DOHH2 (cell line): ENCODE measurements at regions not wholly inside any gene's neighbourhood (a gene's known extent, or its start where the extent isn't known, plus 50 kb on each side); places are given as distances from the start of the nearest gene placed in this dataset.

Experiments
- H3F3A ChIP-seq: fragments of 200-600 bp; sonication (generic), shearing (Covaris generic); 2 replicates; pipeline ENCODE4 v1.6.0; 2016; ENCODE audit warnings: antibody characterized with exemption, mild to moderate bottlenecking; ENCODE audit not compliant: control insufficient read depth, insufficient read depth
- H3K27ac ChIP-seq: fragments of 200-600 bp; sonication (generic); 2 replicates; pipeline ENCODE4 v1.5.1; 2014; ENCODE audit warnings: low read depth, mild to moderate bottlenecking, low read length, moderate library complexity
- H3K27me3 ChIP-seq: fragments of 200-600 bp; sonication (generic); 2 replicates; pipeline ENCODE4 v1.6.1; 2014; ENCODE audit warnings: mild to moderate bottlenecking, low read length, mixed read lengths; ENCODE audit not compliant: control insufficient read depth
- H3K36me3 ChIP-seq: fragments of 200-600 bp; sonication (generic); 2 replicates; pipeline ENCODE4 v1.6.1; 2014; ENCODE audit warnings: mild to moderate bottlenecking, low read length, moderate library complexity, mixed read lengths; ENCODE audit not compliant: control insufficient read depth
- H3K4me1 ChIP-seq: fragments of 200-600 bp; sonication (generic); 2 replicates; pipeline ENCODE4 v1.6.1; 2014; ENCODE audit warnings: mild to moderate bottlenecking, low read length, mixed read lengths; ENCODE audit not compliant: control insufficient read depth
- H3K4me2 ChIP-seq: fragments of 200-600 bp; sonication (generic); 2 replicates; pipeline ENCODE4 v1.6.0; 2014; ENCODE audit warnings: mild to moderate bottlenecking, low read length, moderate library complexity
- H3K4me3 ChIP-seq: fragments of 200-600 bp; sonication (generic); 2 replicates; pipeline ENCODE4 v1.5.1; 2014; ENCODE audit warnings: mild to moderate bottlenecking, low read length, mixed read lengths
- H3K79me2 ChIP-seq: fragments of 200-600 bp; sonication (generic); 2 replicates; pipeline ENCODE4 v1.6.1; 2014; ENCODE audit warnings: mild to moderate bottlenecking, low read length, mixed read lengths; ENCODE audit not compliant: control insufficient read depth
- H3K9me2 ChIP-seq: fragments of 200-600 bp; sonication (generic); replicated peaks from 2 replicates; pipeline ENCODE4 v1.6.1; 2014; ENCODE audit warnings: mild to moderate bottlenecking, low read length, mixed read lengths; ENCODE audit not compliant: control insufficient read depth
- H3K9me3 ChIP-seq: fragments of 200-600 bp; sonication (generic); 2 replicates; pipeline ENCODE4 v1.6.1; 2014; ENCODE audit warnings: antibody characterized with exemption, low read length, mixed read lengths; ENCODE audit not compliant: control insufficient read depth, insufficient read depth
- H4K20me1 ChIP-seq: fragments of 200-600 bp; sonication (generic); 2 replicates; pipeline ENCODE4 v1.6.0; 2014; ENCODE audit warnings: low read depth, mild to moderate bottlenecking, antibody characterized with exemption, low read length, moderate library complexity; ENCODE audit not compliant: control insufficient read depth, insufficient read depth
- CTCF ChIP-seq: fragments of 200-600 bp; sonication (generic); IDR thresholded peaks from one replicate; pipeline ENCODE4 v1.5.1; 2014; ENCODE audit warnings: antibody characterized with exemption, mild to moderate bottlenecking, low read depth, low read length; ENCODE audit not compliant: poor library complexity, severe bottlenecking
- EZH2phosphoT487 ChIP-seq: fragments of 200-600 bp; sonication (generic); IDR thresholded peaks from 2 replicates; pipeline ENCODE4 v1.6.1; 2017; ENCODE audit warnings: borderline replicate concordance, mild to moderate bottlenecking, antibody characterized with exemption, low read length, moderate library complexity, mixed read lengths

GRCh38 chr11:69879729-69880005, 60.5 kb upstream of the FGF3 start:
- Histone ChIP-seq H3K27me3 (no peaks in the 10 kb centered on the region), H3K9me2 (no peaks in the 10 kb centered on the region), H3K4me3 (no peak overlapping the region), H4K20me1 (no peaks in the 10 kb centered on the region), H3K4me1 (no peaks in the 10 kb centered on the region), H3K79me2 (no peaks in the 10 kb centered on the region), H3K36me3 (no peaks in the 10 kb centered on the region), H3F3A (no peaks in the 10 kb centered on the region), H3K9me3 (no peaks in the 10 kb centered on the region), H3K27ac (no peak overlapping the region), H3K4me2 (no peak overlapping the region)
- no peak for TF ChIP-seq CTCF

GRCh38 chr11:69880041-69880825, 61.0 kb upstream of the FGF3 start:
- H3K27ac ChIP-seq: no peak overlapping the region
- no peaks in the 10 kb centered on the region for H3K27me3 ChIP-seq
- no peaks in the 10 kb centered on the region for H3K9me2 ChIP-seq
- no peaks in the 10 kb centered on the region for H4K20me1 ChIP-seq
- no peaks in the 10 kb centered on the region for H3K9me3 ChIP-seq
- H3K36me3 ChIP-seq: no peaks in the 10 kb centered on the region
- H3F3A ChIP-seq: no peaks in the 10 kb centered on the region
- no peak overlapping the region for H3K4me3 ChIP-seq
- no peak overlapping the region for H3K4me2 ChIP-seq
- TF ChIP-seq CTCF: no peak
- no peak for TF ChIP-seq EZH2phosphoT487
- H3K79me2 ChIP-seq: no peaks in the 10 kb centered on the region
- H3K4me1 ChIP-seq: no peaks in the 10 kb centered on the region

- H4K20me1 ChIP-seq: no peaks in the 10 kb centered on the region
- H3F3A ChIP-seq: no peaks in the 10 kb centered on the region
- no peak overlapping the region for H3K4me3 ChIP-seq
- H3K9me3 ChIP-seq: no peaks in the 10 kb centered on the region
- no peak overlapping the region for H3K4me2 ChIP-seq
- no peak for TF ChIP-seq EZH2phosphoT487
- no peak for TF ChIP-seq CTCF
- H3K4me1 ChIP-seq: no peaks in the 10 kb centered on the region
- H3K79me2 ChIP-seq: no peaks in the 10 kb centered on the region
- no peaks in the 10 kb centered on the region for H3K27me3 ChIP-seq
- H3K27ac ChIP-seq: no peak overlapping the region
- no peaks in the 10 kb centered on the region for H3K36me3 ChIP-seq
- no peaks in the 10 kb centered on the region for H3K9me2 ChIP-seq
These were observed 61.7 kb upstream of the FGF3 start for GRCh38 chr11:69880826-69881445.
